Activated T-cell treated with anti-CD3 and anti-CD28 coated beads, Interleukin-2, amount 50 U/mL, for 48 hours (primary cell): ENCODE measurements at regions not wholly inside any gene's neighbourhood (a gene's known extent, or its start where the extent isn't known, plus 50 kb on each side); places are given as distances from the start of the nearest gene placed in this dataset.

Experiments
- DNase-seq, 2 experiments: peaks; one replicate each; pipeline ENCODE4 v3.0.0-alpha.2; 2020

DNA sequence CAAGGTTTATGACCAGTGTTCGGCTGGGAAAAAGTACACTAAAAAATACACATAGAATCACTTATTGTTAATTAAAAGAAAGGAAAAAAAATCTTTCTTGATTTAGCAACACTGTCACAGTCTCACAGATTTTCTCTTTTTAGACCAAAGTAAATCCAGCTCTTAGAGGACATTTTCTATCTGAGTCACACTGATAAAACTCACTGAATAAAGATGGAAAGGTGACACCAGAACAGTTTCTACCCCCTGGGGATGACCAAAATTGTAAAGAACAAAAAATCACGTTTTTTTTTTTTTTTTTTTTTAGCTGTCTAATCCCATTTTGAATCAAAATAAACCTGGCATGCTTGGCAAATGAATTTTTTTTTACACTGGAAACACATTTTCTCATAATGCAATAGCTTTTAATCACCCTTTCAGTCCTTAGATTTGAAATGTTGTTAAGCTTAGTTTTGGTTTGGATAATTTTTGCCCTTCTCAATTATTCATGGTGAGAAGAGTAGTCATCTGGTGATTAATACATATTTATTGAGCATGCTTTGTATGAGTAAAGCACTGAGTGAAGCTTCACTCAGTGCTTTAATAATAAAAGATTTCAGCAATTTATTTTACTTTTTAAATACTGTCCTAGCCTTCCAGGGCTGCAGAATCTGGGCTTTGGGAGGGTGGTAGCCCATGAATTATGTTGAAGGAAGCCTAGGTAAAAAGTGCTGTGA lies 886.3 kb downstream of the SLC4A3 start:
- no peak for DNase-seq

DNA sequence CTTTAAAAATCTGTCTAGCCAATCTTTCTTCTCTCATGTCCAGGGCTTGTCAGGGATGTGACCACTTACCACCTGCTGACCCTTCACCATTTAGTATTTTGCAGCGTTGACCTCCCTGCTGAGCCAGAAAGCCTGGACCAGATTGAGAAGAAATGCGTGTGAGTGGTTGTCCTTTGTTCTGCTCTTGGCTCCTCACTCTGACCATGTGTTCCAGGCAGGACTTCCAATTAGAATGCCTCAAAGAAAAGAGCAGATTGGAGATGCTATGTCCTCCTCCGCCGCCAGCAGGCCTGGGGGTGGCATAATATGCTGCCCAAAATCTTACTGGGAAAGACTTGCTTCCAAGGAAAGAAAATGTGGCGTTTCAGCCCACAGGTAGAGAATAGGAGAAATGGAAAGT lies 894.1 kb downstream of the SLC4A3 start:
- DNase-seq, result no peak

DNA sequence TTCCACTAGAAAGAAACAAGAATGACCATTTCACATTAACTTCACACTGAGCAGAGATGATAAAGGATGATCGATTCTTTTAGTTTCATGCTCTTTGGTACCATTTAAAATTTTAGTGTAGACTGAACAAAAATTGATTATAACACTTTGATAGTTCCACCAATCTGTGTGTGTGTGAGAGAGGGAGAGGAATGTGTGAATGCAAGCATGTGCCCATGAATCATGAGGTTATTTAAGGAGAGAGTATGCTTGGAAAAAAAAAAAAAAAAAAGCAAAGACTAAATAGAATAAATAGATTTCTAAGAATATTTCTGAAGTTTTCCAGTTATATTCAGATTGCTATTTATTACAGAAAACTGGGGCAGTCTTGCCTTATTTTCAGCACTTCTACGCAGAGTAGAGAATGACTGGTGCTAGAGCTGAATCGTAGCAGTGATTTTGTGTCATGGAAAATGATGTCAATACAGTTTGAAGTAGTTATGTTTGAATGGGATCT lies 900.8 kb downstream of the SLC4A3 start:
- DNase-seq, result no peak

DNA sequence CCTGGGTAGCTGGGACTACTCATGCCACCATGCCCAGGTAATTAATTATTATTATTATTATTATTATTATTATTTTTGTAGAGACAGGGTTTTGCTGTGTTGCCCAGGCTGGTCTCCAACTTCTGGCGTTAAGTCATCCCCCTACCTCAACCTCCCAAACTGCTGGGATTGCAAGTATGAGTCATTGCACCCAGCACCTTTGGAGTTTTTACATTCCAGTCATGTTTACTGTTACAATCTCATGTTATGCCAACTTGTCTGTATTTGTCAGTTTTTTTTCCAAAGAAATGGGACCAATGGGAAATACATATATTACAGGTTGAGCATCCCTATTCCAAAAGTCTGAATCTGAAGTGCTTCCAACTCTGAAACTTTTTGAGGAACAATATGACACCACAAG lies 903.8 kb downstream of the SLC4A3 start:
- no peak for DNase-seq

DNA sequence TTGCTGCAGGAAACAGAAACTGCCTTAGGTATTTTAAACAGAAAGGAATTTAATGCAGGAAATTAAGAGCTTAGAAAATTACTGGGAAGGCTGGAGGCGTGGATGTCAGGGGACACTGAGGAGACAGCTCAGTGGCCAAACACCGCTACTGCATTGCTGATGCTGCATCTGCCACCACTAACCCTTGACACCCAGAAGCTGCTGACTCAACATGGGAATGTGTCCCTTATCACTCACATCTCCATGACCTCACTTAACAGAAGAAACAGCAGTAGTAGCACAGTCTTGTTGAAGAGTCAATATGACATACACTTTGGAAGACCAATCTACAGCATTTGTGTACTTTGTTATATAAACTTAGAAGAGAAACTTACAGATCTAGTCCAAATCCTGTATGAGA lies 906.1 kb downstream of the SLC4A3 start:
- peak in 1 of 2 experiments; percentile 16 for DNase-seq

DNA sequence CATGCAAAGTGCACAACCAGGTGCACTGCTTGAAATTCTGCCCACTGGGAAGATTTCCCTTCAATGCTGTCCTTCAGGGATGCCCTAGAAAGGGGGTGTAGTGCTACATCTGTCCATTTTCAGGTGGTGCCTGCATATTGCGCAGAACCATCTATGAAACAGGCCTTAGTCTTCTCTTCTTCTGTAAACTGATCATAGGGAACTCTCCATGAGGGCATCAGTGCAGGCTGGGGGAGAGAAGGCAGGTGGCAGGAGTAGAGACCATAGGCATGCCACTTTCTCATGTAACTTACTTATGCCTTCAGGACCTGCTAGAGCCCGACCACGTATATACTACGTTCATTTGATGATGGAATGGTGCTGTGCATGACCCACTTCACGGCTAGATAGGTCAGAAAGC lies 912.1 kb downstream of the SLC4A3 start:
- no peak for DNase-seq

DNA sequence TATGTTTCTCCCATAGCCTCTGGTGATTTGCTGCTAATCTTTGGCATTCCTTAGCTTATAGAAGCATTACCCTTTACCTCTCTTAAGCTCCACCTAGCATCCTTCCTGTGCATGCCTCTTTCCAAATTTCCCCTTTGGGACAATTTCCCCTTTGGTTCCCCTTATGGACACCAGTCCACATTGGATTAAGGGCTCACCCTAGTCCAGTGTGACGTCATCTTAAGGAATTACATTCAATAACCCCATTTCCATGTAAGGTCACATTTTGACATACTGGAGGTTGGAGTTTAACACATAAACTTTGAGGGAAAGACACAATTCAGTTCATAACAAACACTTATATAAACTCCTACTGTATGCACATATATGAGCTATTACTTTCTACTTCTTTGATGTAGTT lies 916.6 kb downstream of the SLC4A3 start:
- DNase-seq, result no peak

DNA sequence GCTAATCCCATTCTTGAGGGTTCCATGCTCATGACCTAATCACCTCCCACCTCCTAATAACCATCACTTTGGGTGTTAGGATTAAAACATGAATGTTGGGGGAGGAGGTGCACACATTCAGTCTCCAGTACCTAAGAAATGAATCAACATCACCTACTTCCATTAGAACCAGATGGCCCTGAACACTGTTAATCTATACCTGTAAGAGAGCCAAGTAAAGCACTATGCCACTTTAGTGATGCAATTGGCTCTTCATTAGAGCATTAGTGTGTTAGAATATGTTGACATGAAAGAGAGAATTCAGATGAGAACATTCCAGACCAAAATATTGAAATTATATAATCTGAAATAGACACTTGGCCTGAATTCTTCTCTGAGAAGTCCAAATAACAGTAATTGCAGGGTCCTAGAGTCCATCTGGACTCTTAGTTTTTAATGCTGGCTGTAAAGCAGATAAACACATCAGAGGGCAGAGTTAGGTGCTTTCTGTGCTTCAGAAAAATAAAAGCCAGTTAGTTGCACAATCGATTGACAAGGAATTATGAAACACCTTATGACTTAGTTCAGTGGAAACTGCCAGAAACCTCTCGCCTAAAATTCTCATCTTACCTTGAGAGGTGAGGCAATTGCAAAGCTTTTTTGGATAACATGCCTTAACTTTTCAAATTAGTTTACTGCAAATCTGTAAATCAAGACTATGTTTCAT lies 923.7 kb downstream of the SLC4A3 start:
- no peak for DNase-seq

DNA sequence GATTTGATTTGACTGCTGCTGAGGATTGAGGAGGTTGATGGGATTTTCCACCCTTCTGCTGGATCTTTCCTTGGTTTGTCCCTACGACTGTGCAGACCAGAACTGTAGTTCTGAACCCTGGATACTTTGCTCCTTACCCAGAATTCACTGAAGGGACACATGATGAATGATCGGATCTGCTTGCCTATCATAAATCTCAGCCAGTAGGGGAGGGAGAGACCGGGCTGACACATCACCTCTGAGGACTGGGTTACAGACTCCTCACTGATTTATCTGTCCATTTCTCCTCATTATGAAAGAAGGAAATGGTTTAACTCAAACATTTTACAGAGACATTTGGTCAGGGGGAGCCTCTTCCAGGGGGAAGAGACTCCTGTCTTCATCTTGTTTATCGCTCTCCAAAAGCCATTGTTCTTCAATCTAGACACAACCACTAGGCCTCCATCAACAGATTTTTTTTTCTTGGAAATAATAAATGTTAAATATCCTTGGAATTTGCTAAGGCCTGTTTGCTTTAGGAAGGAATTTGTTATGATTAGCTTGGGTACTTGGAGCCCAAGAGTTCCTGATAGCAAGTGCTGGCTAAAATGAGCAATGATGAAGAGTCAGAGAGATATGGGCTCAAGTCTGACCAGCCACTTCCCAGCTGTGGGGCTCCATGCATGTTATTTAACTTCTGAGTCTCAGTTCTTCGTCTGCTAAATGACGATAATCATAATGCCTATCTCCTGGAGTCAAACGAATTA lies 925.5 kb downstream of the SLC4A3 start:
- DNase-seq, result no peak

DNA sequence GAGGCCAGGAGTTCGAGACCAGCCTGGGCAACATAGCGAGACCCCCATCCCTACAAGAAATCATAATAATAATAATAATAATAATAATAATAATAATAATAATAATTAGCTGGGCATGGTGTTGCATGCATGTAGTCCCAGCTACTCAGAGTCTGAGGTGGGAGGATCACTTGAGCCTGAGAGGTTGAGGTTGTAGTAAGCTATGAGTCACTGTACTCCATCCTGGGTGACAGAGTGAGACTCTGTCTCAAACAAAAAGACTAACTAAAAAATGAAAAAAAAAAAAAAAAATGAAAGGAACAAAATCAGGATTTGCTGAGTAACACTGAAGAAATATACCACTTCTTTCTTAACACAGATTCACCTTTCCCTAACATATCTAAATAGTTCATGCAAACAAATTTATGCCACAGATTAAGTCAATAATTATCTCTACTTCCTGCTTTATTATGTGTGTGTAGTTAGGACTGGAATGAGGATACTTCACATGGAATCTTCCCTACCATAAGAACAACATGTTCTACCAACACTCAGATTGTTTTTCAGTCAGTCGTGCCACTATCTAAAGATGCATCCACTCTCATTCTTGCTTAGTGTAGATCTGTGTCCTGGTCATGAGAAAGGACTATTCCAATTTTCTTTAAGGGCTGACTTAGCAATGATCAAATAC lies 928.7 kb downstream of the SLC4A3 start:
- no peak for DNase-seq

DNA sequence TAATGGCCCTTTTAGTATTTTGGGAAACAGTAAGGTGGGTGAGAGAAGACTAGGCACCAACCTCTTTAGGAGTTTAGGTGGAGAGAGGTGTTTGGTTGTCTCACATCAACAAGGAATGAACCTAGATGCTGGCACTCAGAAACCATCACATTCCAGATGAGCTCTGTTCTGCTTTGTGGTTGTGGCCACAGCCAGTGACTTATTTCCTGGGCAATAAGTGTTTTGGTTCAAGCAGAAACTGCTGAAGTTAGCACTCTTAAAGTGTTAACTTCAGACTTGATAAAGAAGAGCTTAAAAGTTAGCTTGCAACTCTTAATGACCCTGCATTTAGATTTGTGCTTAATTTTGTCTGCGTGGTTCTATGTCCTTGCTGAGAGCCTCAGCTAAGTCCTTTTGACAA lies 929.2 kb downstream of the SLC4A3 start:
- no peak for DNase-seq

DNA sequence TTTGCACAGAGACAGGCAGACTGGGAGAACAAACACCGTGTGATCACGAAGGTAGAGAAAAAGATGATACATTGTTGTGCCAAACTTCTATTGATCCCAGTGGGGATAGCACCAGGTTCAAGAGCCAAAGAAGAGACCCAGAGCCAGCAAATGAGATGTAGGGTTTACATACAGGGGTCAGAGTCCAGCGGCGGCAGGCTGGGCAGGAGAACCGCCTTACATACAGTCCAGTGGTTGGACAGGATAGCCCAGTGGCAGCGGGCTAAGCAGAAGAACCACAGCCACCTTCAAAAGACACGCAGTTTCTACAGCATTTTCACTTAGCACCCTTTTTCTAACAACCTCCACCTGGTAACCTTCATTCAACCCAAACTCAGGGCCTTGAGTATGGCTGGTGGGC lies 932.8 kb downstream of the SLC4A3 start:
- DNase-seq, result no peak

DNA sequence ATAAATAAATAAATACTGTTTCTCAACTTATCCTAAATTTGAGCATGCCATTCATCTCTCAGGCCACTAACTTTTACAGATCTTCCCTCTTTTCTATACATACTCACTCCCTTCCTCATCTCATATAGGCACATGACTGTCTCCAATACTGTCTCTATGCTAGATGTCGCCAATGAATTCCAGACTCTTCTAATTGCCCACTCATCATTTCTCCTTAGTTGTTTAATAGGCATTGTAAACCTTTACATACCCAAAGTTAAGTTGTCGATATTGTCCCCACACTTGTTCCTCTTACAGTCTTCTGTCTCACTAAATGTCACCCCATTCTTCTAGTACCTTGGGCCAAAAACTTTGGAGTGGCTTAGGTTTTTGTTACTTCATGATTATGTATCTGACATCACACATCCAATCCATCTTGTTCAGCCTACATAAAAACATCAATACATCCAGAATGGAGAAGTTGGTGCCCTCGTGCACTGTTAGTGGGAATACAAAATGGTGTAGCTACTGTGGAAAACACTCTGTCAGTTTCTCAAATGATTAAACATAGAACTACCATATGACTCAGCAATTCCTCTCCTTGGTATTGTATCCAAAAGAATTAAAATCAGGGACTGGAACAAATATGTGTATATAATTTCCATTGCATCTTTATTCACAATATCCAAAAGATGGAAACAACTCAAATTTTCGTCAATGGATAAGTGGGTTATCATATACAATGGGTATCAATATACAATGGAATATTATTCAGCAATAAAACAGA lies 935.1 kb downstream of the SLC4A3 start:
- DNase-seq, result no peak

DNA sequence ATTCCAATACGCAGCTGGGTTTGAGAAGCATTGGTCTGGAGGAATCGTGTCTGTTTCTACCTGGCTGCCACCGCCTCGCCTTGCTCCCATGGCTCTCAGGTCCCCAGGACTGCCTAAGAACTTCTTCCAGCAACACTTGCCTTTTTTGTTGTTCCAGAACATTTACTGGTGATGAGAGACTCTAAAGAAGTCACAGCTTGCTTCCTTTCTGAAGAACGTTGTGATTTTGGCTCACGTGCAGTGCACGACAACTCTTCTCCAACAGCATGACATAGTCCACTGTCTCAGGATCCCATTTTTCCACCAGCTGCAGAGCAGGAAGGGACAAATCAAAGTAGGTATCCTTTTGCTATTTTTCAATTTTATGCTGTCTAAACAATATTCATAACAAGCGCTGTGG lies 940.9 kb downstream of the SLC4A3 start:
- no peak for DNase-seq

DNA sequence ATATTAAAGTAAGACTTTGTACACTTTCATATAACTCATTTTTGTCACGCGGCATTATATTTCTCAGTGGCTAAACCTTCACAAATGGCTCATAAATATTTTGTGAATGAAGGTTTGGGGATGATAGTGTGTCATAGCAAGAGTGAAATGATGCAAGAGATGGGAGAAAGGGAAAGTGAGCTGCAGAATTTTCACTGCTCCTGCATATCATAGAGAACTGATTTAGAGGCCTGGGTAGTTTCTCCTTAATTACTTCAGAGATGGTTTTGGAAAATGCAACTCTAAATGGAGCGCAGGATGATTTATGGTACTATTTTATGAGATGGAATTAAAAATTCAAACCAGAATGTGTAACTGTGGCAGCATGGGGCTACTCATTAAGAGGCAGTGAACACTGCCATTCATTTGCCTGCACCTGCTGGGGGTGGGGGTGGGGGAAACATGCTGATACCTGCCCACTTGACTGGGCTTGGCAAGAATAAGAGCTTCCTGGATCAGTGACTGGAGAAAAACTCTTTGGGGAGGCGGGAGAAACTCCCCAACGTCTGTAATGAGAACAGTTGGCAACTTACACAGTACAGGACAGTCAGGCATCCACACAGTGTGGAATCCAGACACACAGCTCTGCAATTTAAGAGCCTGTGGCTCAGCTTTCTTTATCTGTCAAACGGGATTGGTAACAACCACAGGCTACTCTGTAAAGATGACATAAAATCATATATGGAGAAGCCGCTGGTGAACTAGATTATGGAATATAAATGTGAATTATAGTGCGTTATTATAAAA lies 941.9 kb downstream of the SLC4A3 start:
- no peak for DNase-seq

DNA sequence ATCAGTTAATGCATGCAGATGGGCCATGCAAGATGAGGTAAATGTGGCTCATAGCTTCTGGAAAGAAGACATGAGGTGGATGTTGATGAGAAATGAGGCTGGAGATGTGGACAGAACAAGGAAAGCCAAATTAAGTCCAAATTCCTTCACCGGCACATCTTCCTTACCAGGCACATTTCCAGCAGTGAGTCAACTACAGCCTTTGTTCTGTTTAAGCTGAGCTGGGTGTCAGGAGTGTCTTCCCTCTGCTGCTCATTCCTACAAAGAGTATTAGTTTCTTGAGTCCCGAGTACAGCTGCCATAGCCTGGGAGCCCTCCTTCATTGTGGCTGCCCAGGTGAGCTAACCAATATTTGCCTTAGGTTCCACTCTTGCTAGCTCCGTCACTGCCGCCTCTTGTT lies 945.0 kb downstream of the SLC4A3 start:
- no peak for DNase-seq

DNA sequence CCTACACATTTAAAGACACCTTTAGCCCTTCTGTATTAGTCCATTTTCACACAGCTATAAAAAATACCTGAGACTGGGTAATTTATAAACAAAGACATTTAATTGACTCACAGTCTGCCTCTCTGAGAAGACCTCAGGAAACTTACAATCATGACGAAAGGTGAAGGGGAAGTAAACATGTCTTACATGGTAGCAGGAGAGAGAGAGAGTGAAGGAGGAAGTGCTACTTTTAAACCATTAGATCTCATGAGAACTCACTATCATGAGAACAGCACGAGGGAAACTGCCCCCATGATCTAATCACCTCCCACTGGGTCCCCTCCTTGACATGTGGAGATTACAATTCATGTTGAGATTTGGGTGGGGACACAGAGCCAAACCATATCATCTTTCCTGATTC lies 946.6 kb downstream of the SLC4A3 start:
- no peak for DNase-seq

DNA sequence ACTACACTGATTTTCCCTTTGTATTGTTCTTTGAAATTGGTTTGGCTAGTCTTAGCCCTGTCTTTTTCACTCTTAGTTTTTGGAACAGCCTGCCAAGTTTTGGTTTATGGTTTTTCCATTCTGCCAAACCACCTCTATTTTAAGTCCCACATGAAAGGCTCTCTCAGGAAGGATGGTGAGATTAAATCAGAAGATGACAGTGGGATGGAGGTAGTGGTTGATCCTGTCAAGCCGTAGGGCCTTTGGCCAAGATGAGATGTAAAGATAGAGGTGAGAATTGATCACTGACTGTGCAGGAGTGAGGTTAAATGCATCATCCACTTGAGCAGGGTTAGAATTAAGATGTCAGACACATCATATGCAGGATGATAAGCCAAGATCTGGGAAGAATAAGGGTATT lies 948.5 kb downstream of the SLC4A3 start:
- no peak for DNase-seq

DNA sequence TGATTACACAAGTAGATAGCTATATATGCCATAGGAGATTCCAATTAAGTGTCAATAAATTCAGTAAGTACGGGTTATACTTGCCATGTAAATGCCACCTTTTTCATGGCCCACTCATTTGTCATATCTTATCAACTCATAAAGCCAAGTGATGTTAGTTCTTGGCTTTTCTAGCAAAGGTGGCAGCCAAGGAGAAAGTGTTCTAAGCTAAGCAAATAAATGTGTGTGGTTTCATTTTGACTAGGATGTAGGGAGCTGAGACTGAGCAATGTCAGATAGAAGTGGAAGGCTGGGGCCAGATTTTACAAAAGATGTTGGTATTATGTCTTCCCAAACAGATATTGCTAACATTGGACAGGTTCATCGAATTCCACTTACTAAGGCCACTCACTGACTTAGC lies 952.0 kb downstream of the SLC4A3 start:
- DNase-seq, result no peak

DNA sequence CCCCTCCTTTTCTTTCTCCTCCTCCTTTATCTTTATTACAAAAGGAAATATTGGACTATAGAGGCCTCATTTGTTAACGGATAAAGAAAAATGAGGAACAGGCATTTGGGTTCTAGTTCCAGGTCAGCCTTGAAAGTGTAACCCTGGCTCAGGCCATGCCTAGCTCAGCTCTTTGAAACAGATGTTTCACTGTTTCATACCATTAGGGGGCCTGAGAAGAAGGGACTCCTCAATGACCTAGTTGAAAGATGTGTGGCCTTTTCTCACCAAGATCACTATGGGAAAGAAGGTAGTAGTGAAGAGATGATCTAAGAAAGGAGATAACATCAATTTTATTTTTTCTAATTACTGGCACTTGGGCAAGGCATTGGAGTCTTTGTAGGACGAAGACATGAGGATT lies 952.7 kb downstream of the SLC4A3 start:
- DNase-seq, result no peak

DNA sequence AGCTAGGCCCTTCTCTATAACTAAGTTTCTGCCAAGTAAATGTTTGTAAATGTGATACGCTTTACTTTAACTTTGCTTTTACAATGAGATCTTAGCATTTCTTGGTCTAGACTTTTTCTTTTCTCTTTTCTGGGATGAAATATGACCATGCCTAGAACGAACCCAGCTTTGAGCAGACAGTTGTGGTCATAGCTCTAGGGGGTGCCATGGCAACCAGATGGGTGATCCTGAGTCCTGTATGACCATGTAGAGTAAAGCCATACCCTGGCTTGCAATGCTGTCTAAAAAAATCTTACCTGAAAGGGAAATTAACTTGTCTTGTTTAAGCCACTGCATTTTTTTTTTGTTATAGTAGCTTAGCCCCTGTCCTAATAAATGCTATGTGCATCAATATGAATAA lies 956.3 kb downstream of the SLC4A3 start:
- DNase-seq, result no peak

DNA sequence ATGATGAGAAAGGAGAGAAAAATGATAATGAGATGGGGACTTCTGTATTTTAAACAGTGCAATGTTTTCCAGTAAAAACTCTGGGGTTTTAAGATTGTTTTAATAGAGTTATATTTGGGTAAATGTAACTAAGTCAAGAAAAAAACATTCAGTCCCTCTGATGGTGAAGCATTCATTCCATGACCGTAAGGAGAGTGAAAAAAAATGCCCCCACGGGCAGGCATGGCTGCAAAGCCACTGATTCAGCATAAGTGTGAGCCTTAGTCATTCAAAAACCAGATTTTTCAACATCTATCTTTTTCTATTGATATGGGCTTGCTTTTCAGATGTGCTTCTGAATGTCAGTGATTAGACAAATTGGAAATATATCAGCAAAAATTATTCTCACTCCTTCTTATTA lies 957.8 kb downstream of the SLC4A3 start:
- no peak for DNase-seq
